IPS DF 4.7 (cell line): ENCODE measurements at regions not wholly inside any gene's neighbourhood (a gene's known extent, or its start where the extent isn't known, plus 50 kb on each side); places are given as distances from the start of the nearest gene placed in this dataset.

Experiments
- DNase-seq: peaks from one replicate; pipeline ENCODE4 v3.0.0-alpha.2; 2013; ENCODE audit warnings: low spot score; ENCODE audit errors: extremely low read depth

DNA sequence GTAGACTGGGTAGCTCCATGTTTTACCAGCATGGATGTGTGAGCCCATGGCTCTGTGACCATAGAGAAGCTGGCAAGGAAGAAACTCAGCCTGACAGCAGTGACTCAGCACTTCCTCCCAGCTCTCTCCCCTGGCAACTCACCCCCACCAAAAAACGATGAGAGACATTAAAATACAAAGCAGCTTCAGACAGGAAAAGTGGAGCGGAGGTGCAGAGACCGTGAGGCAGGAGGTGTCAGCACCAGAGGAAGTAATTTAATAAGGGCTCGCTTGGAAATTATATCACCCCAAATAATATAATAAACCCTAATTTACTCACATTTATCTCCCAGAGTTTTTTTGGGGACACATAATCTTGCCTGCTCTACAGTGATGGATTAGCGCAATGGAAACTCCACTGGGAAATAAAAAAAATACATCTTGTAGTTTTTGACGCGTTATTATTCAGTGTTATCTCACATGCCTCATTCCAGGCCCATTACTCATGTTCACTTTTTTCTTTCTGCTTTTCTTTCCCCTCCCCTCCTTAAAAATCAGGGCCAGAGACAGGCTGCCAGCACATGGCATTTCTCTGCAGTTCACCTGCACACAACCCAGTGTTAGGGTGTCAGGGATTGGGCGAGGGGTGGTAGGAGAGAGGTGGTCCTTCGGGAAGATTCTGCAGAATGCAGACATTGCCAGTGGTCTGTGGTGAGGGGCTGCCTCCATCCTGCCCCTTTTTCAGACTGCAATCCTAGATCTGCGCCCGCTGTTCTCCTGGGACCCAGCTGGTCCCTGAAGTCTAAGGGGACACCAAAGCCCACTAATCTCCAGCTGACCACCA is 170.8 kb downstream of the BUD13 start:
- no peak for DNase-seq

DNA sequence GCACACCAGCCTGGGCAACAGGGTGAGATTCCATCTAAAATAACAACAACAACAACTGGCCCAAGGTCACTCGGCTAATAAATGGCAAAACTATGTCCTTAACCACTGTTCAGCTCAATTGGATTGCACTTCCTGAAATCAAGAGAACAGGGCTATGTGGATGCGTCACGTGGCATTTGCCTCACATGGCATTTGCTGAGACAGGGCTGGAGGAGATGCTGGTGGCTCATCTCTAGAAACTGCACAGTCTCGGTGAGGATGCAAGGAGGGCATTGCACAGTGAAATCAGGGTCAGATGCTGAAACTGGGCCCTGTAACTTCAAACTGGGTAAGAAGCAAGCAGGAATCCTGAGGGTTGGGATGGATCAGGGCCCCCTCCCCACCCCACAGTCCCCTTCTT is 171.9 kb downstream of the BUD13 start:
- no peak for DNase-seq

DNA sequence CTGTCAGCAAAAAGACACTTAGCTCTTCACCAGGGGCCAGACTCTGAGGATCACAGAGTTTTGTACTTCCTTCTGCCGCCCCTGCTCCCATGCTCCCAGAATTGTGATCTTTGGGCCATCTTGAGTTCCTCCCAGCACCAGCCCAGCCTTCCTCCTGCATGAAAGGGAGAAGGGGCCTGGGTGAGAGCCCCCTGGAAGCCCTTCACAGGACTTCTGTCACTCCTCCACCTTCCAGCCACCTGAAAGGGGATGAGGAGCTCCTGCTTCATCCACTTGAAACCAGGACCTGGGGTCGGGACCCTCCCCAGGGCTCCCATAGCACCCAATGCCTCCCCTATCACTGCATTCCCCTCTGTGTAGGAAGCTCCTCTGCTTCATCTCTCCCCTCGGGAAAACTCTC is 174.2 kb downstream of the BUD13 start:
- DNase-seq = no peak

DNA sequence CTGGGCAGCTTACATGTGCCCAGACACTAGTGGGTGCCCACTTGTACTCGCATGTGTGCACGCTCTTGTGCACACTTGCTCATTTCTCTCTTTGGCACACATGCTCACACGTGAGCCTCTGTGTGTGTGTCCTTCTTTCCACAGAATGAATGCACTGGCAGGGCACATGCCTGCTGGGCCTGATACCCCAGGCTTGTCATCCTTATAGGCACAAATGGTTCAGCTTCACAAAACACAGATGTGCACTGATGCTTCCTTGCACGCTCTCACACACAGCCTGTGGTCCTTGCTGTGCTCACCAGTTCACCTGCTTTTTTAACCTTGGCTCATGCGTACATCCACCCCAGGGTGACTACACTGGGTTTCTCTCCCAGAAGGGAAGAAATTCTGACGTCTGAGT is 174.8 kb downstream of the BUD13 start:
- no peak for DNase-seq

DNA sequence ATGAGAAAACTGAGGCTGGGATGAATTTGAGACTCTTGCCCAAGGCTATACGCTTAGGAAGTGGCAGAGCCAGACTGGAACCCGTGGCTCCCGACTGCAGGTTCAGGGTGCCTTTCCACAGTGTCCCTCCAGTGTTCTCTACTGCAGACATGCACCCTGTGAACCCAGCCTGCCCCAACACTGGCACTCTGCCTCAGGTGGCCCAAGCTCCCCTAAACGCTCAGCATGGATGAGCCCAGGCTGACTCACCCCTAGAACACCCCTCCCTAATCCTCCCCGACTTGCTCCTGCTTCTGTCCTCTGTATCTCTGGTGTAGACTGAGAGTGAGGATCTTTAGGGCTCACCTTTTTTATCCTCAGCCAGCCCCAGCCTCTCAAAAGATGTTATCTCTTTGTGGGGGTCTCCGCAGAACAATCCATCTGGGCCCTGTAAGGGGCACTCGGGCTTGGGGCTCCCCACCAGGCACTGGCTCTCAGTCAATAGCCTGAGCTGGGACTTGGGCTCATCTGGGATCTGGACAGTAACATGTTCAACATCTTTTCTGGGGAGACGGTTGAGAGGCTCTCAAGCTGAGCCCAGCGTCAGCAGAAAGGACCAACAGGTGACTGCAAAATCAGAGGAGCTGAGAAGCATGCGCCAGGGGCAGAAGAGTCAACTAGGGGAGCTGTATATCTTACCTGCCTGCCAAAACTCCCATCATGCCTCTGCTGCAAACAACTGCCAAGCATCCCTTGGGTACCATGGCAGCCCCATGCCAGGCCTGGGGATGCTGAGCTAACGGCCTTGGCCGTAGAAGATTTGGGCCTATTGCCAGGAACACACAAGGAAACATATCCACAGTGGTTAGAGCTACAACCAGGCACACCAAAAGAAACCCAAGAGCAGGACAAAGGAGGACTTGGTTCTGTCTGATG is 176.2 kb downstream of the BUD13 start:
- DNase-seq = no peak

DNA sequence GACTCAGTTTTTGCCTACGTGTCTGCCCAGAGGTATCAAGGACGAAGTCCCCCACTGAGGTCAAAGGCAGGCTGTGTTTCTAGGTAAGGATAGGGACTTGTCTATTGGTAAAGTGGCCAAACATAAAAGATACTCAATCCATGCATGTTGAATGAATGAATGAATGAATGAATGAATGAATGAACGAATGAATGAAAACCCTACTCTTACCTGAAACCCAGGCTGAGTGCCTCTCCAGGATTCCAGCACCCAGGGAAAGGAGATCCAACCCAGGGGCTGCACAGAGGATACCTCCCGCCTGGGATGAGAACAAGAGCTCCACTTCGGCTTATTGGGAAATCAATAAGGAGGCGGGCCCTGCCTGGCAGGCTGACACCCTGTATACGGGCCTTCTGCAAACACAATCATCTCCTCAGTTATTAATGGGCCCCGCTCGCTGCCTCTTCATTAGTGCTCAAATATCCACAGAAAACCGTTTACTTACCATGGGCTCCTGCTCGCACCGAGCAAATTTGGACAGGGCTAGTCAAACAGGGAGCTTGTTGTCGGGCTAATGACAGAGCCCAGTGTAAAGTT is 177.4 kb downstream of the BUD13 start:
- DNase-seq = no peak

DNA sequence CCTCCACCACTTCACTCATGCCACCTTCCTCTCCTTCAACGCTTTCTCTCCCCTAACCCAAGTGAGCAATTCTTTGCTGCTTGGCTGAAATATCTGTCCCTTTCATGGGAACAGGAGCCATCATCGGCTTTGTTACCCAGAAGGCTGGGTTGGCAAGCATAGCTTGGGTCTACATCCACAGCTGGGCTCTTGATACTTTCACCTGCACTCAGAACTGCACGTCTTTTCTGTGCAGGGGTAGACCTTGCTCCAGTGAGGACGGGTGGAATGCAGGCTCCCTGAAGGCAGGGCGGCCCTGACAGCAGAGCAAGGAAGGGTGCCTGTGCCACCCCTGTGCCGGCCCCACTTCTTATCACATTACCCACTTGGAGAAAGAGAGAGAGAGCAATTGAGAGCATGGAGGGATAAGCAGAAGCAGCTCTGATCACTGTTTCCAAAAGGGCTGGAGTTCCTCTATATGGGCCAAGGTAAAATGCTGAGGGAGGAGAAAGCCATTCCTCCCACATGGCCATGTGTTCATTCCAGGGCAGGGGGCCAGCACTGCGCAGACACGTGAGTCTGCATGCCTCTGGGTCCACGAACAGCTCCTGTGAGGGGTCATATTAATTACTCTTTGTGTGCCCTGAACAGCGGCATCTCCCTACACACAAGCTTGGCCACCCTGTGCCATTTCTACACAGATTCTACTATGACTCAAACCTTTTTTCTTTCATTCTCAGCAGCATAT is 181.8 kb downstream of the BUD13 start:
- no peak for DNase-seq

DNA sequence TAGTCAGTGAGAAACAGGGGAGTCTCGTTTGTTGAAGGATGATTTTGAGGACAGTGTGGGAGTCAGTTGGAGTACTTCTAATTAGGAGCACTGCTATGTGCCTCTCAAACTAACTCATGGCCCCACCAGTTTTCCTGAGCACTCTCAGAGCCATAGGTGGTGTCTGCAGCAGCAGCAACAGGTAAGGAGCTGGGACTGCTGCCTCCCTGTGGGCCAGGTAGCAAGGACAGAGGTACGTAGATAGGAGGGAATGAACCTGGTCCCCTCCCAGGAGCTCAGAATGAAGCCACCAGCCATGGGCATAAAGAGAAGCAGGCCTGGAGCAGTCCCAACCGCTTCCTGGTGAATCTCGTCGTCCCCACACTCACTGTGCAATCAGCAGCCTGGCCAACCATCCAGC is 183.4 kb downstream of the BUD13 start:
- no peak for DNase-seq

DNA sequence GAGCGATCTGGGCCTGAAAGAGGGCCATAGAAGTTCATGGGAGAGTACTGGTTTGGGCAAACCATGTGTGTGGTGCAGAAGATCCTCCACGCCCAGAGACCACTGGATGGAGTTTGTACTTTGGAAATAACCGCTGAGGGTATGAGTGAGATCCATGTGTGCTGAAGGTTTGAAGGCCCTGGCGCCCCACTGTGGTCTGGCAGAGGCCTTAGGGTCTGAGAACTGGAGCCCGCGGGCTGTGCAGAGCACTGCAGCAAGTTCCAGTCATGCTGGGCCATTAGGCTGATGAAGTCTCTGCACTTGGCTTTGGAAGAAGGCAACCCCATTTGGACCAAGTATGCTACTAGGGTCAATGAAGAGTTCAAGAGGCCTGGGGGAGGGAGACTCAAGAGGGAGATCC is 186.4 kb downstream of the BUD13 start:
- no peak for DNase-seq

DNA sequence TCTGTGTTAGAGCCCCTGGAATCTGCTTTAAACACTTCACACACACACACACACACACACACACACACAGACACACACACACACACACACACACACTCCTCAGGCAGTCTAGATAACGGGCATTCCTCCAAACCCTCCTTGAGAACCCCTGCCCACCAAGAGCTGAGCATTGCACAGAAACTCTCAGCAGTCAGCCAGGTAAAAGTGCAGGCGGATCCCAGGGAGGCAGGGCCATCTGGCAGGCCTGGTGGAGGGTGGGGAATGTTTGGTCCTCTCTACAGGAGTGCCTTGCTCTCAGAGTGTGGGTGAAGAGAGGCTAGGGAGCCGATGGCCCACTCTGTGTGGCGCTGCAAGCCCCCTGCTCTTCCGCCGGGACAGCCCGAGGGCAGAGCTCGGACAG is 190.2 kb downstream of the BUD13 start:
- DNase-seq = no peak

DNA sequence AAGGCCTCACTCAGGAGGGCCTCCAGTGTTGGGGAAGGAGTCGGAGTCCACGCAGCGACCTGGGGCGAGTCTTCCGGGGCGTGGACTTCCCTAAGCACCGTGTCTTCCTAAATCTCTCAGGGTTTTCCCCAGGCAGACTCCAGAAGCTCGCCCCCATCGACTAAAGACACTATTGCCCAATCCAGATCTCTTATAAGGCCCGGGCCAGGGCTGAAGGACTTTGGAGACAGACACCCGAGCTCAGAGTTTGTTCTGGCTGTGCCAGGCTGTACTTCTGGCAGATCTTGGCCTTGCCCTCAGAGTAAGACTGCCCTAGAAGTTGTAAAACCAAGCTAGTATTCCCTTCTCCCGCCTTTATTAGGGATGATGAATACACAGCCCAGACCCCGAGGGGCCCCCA is 191.4 kb downstream of the BUD13 start:
- no peak for DNase-seq

DNA sequence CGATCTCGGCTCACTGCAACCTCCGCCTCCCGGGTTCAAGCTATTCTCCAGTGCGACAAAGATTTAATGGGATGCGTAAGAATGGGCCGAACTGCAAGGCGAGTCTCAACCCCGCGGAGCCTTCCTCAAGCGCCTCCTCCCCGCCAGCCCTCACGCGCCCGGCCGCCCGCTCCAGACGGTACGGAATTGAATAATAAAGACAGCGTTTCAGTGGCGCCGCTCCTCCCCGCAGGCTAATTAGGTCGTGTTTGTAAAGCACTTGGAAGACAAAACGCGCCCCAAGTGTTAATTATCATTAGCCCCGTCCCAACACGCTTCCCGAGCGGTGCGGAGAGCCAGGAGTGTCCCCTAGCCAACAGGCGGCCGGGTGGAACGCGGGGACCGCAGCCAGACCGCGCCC is 192.0 kb downstream of the BUD13 start:
- peak; percentile 64 for DNase-seq

DNA sequence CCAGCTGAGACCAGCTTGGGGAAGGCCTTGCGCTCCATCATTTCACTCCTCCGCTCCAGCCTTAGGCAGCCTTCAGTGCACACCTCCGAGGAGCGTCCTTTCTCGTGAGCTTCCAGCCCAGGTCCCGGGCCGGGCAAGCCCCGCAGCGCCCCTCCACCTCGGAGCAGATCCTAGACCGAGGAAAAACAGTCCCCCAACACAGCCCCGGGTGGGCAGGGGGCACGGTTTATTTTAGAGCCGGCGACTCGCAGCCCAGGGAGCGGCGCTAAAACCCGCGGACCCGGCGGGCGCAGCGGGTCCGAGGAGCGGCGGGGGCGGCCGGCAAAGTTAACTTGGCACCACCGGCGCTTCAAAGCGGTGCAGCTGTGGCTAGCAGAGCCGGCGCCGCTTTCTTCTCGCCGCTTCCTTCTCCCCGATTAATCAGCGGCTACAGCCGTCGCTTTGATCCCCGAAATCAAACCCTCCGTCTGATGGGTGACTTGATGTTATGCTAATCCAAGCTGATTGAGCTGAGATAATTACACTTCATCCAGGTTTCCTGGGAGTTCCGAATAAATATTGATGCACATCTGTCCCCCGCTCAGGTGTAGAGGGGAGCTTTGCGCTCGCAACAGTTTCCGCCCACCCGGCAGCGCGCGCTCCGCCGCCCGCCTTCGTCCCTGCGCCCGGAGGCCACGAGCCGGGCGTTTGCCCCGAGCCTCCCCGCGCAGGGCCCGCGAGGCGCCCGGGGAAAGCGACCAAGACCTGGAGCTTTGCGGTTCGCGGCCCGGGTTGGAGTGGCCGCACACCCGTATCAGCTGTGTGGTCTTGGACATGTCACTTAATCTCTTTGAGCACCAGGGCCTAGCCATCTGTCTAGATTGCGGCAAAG is 192.7 kb downstream of the BUD13 start:
- no peak for DNase-seq

DNA sequence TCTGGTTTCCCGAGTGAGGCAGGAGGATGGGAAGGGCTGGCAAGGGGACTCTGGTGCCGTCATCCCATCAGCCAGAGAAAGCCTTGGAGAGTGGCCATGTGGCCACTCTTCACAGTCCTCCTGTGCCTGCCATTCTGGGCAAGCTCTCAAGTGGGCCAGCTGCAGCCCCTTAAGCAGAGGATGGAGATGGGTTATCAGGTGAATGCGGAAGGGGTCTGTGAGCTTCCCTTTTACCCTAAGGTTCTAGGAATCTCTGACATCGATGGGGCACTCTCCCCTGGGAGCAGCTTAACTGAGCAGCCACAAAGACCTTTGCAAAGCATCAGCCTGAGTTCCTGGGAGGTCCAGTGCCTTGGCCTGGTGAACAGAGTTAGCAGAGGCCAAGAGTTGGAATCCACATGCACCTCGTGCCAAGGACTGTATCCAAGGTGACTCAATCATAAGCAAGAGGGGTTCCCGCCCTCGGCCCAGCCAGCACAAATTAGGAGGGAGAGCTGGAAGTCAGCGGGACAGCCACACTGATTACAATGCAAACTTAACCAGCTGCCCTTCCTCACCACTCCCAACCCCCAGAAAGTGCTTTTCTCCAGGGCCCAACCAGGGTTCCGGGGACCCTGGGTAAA is 193.6 kb downstream of the BUD13 start:
- no peak for DNase-seq

DNA sequence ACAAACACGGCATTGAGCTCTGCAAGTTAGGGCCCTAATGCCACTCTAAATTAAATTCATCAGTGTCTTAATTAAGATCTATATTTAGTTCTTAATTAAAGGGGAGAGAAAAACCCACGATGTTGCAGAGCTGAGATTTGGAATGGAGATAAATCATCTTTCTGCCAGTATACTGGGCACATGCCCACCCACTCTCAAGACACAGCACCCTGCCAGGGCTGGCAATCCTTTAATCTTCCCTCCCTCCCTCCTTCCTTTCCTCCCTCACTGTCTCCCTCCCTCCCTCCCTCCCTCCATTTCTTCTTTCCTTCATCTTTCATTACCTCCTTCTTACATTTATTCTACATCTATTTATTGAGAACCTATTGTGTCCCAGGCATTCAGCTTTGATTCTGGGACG is 194.8 kb downstream of the BUD13 start:
- DNase-seq = no peak

DNA sequence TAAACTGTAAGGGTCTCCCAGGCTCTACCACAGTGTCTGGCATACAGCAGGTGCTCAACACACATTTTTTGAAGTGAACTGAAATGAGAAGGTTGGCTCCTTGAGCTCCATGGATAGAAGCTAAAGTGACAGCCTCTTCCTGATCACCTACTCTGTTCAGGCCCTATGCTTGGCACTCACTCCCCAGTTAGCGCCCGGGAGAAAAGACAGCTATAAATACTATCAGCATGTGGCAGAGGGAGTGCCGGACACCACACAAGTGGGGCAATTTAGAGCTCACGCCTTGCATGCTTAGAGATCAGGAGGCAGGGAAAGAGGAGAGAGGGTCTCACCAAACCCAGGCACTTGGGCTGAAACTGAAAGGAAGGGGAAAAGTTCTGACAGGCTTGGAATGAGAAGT is 195.5 kb downstream of the BUD13 start:
- DNase-seq = no peak

DNA sequence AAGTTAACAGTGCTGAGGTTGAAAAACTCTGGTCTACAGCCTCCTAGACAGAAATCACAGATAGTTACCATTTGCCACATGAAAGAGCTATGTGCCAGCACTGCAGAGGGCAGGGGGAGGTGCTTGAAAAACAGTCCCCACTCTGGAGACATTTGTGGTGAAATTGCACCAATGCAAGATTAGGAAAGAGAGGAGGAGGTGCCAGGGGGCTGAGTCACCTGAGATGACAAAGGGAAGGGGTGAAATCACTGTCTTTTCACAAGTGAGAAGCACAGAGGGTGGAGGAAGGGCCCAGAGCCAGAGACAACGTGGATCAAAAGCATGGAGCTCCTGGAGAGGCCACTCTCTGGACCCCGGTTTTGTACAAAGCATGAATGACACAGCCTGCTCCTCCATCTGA is 196.3 kb downstream of the BUD13 start:
- DNase-seq = no peak

DNA sequence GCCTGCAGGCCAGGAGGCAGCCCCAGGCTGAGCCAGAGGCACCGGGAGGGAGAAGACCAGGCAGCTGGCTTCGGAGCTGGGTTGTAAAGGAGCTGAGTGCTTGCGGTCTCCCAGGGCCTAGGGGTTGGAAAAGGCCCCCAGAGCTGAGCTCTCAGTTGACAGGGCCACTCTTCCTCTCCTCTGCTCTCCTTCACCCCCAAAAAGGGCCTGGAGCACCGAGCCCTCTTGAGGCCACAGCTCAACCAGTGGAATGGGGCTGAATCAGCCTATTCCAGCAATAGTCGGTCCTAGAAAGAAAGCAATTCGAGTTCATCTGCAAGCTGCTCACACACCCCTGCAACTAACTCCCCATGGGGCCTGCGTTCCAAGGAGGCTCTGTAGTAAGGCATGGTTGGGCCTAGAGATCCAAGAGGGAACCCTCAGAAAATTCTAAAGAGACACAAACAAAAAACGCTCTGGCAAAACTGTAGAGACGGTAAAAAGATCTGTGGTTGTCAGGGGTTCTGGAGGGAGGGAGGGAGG is 205.0 kb downstream of the BUD13 start:
- no peak for DNase-seq

DNA sequence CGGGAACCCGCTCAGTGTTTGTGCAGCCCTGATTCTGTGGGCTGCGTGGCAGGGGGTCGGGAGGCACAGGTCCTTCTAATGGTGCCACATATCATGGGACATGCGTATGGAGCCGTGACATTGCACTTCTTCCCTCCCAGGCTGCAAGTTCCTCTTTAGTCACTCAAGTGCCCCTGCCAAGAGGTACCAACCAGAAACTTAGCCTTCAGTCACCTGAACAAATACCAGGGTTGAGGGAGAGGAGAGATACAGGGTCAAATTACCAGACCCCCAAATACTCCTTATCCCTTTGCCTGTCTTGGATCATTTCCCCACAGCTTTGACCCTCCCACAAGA is 209.1 kb downstream of the BUD13 start:
- no peak for DNase-seq
